ENCODE measurements at regions not wholly inside any gene's neighbourhood (a gene's known extent, or its start where the extent isn't known, plus 50 kb on each side); places are given as distances from the start of the nearest gene placed in this dataset.

- peak; percentile 13 for DNase-seq (ENCODE audit: low read depth)
These were observed 150.7 kb upstream of the FOXA2 start for GRCh38 chr20:22734946-22735647.

GRCh38 chr20:22740829-22741228 is 156.5 kb upstream of the FOXA2 start:
- DNase-seq (ENCODE audit: low read depth): no peak

GRCh38 chr20:22744341-22745193 is 160.2 kb upstream of the FOXA2 start:
- no peak for DNase-seq (ENCODE audit: low read depth)

- no peak for DNase-seq (ENCODE audit: low read depth)
These were observed 160.8 kb upstream of the FOXA2 start for GRCh38 chr20:22745194-22745500.

GRCh38 chr20:22746957-22747356 is 162.6 kb upstream of the FOXA2 start:
- no peak for DNase-seq (ENCODE audit: low read depth)

- DNase-seq (ENCODE audit: low read depth): no peak
These were observed 168.0 kb upstream of the FOXA2 start for GRCh38 chr20:22752324-22752723.

- DNase-seq (ENCODE audit: low read depth): no peak
These were observed 173.2 kb upstream of the FOXA2 start for GRCh38 chr20:22757424-22758183.

- no peak for DNase-seq (ENCODE audit: low read depth)
These were observed 174.4 kb upstream of the FOXA2 start for GRCh38 chr20:22758815-22759214.

- peak; percentile 23 for DNase-seq (ENCODE audit: low read depth)
These were observed 178.3 kb upstream of the FOXA2 start for GRCh38 chr20:22762576-22763256.

- DNase-seq (ENCODE audit: low read depth): peak; percentile 76
These were observed 179.0 kb upstream of the FOXA2 start for GRCh38 chr20:22763257-22763906.

GRCh38 chr20:22768266-22769178 is 184.2 kb upstream of the FOXA2 start:
- DNase-seq (ENCODE audit: low read depth): no peak

GRCh38 chr20:22770241-22770800 is 185.9 kb upstream of the FOXA2 start:
- DNase-seq (ENCODE audit: low read depth): peak; percentile 17

- peak; percentile 68 for DNase-seq (ENCODE audit: low read depth)
These were observed 187.3 kb upstream of the FOXA2 start for GRCh38 chr20:22771706-22772105.

- no peak for DNase-seq (ENCODE audit: low read depth)
These were observed 189.0 kb upstream of the FOXA2 start for GRCh38 chr20:22773344-22773743.

- DNase-seq (ENCODE audit: low read depth): no peak
These were observed 190.9 kb upstream of the FOXA2 start for GRCh38 chr20:22775256-22775655.

- peak; percentile 94 for DNase-seq (ENCODE audit: low read depth)
These were observed 191.3 kb upstream of the FOXA2 start for GRCh38 chr20:22775671-22776139.

GRCh38 chr20:22776369-22776768 is 192.0 kb upstream of the FOXA2 start:
- peak; percentile 57 for DNase-seq (ENCODE audit: low read depth)

GRCh38 chr20:22779878-22780277 is 195.5 kb upstream of the FOXA2 start:
- no peak for DNase-seq (ENCODE audit: low read depth)

GRCh38 chr20:22781869-22782268 is 197.5 kb upstream of the FOXA2 start:
- no peak for DNase-seq (ENCODE audit: low read depth)
